NCI-H1092 treated with DMSO at 0.1 percent for 48 hours (cell line): ENCODE measurements at regions not wholly inside any gene's neighbourhood (a gene's known extent, or its start where the extent isn't known, plus 50 kb on each side); places are given as distances from the start of the nearest gene placed in this dataset.
"Not testable (repeated sequence)": the region's sequence is repeated elsewhere in the genome, so short reads cannot be mapped to it uniquely, and the experiment has no call there.

Experiments
- DNase-seq: peaks from one replicate; lab custom pipeline; 2025; lab: John Stamatoyannopoulos, UW

DNA sequence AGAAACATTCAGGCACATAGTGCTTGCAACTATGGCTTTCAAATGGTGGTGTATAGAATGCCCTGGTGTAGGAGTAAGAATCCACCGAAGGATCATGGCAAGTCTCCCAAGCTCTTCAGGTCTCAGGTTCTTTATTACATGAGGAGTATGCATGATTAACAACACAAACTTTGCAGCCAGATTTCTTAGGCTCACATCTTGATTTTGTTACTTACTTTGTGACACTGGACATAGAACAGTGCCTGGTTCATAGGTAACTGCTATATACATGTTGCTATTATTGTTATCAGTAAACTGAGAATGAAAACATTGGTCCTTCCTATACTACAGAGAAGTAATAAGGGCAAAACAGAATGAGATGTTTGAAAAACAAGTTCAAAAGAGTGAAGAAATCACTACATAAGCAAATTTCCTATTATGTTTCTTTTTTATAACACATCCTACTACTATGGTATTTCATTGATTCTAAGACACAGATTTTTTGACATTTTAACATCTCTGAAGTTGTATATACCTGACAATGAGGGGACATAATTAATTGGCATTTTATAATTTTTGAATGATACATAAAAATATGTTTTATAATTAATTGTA is 284.9 kb downstream of the C1D start:
- no peak for DNase-seq

DNA sequence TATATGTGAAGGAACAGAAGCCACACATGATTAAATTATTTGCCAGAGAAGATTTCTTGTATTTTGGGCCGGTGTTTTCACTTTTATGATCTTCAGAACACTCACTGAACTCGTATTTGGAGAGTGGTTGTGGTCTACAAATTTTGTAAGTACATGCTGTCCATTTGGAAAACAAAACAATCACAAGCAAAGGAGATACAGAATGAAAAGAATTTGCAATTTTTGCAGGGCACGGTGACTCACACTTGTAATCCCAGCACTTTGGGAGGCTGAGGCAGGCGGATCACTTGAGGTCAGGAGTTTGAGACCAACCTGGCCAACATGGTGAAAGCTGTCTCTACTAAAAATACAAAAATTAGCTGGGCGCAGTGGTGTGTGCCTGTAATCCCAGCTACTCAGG is 282.0 kb downstream of the C1D start:
- not testable (repeated sequence) for DNase-seq

DNA sequence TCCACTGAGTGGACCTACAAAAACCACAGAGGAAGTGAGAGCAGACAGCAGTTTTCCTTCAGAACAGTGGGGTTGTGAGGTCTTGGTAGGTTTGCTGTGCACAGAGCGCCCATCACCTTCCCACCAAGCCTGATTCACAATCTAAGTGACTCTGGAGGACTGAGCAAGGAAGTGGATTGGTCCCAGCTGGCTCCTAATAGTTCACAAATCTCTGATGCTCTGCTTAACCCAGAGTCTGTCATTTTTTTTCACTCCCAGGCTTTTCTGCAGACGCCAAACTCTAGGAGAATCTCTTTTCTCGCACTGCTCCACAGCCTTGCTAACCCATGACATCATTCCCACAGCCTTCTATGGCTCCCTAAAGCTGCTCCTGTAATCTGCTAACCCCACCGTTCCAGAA is 280.4 kb downstream of the C1D start:
- no peak for DNase-seq

DNA sequence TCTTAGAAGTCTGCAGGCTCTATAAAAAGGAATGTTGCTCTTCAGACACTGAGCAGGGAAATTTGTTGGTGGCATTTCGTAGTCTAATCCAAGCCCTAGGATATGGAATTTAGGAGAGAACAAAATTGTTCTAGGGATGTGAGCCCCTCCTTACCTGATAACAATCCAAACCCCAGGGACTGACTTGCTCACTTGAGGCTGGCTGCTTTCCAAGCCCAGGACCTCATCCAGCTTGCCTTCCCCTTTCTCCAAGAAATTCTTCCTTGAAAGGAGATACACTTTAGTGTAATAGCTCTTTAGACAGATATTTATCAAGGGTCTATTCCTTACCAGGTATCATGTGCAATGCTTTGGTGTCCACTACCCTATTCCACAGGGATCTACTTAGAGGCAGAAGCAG is 279.8 kb downstream of the C1D start:
- DNase-seq = no peak

DNA sequence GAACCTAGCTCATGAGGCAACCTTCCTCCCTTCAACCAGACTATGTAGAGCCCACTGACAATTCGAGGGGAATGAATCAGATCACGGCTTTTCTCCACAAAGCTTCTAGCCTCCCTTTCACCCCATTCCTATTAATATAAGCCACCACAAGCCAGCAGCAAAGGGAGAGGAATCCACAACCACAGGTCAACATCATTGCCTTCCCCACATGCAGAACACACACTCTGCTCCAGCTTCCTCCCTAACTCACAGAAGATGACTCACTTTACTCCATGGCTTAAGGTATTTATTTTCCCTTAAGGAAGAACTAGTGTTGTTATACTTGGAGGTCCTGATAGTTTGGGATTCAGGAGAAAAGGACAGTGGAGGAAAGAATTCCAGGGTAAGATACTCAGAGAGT is 272.2 kb downstream of the C1D start:
- no peak for DNase-seq

DNA sequence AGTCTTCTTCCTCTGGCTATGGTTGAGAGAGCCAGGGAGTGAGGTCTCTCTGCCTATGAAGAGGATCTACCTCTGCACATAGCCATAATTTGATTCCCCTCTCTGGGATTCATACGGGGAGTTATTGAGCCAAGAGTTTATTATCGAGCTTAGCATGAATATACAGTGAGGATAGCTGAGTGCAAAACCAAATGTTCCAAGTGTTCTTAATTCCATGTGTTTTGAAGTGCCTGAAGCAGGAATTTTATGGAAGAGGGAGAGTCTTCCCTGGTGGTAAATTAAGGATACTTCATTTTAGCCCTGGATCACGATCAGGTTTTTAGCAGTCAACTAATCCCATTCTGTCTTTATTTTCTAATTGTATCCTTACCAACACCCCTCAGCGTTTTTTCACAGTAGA is 270.6 kb downstream of the C1D start:
- DNase-seq = no peak

DNA sequence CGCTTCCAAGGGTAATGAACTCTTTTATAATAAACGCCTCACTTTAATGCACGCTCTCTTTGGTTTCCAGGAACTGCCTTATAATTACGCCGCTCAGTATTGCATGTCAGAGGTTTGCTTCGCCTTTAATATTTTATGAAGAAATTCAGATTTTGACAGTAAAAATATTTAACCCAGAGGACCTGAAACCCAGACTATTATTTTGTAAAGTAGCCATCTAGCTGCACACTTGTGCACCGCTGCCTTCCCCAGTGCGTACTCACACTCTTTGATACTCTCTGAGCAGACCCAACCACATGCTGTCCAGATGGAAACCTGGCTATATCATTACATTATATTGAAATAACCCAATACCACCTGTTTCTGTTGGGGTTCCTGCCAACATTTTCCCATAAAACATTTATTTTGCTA is 270.1 kb downstream of the C1D start:
- no peak for DNase-seq

DNA sequence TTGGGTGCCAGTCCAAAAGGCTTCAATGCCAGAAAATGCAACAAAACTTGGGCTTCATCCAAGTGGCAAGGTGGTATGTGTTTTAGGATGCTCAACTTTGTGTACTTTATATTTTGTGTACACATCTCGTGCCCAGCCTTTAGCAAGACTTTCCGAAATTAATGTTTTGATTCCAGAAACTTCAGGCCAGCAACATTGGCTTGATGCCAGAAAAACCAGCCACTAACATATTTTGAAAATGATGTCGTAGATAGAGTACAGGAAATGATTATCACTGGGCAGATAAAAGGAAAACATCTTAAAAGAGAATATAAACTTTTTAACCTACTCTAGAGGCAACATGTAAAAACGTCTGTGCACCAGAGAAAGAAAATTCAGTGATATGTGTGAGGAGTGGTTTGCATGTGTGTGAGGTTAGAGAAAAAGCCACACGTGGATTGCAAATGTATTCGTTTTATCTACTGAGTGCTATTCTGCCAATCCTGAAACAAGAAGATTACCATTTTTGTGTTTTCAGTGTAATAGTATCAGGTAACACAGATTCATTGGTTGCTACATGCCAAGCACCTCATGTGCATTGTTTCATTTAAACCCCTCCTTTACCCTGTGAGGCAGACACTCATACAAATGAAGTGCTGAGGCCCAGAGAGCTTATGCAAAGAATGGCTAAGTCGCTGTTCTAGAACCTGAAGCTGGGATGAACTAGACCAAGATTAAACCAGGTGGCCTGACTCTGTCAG is 264.8 kb downstream of the C1D start:
- DNase-seq = peak; percentile 10

DNA sequence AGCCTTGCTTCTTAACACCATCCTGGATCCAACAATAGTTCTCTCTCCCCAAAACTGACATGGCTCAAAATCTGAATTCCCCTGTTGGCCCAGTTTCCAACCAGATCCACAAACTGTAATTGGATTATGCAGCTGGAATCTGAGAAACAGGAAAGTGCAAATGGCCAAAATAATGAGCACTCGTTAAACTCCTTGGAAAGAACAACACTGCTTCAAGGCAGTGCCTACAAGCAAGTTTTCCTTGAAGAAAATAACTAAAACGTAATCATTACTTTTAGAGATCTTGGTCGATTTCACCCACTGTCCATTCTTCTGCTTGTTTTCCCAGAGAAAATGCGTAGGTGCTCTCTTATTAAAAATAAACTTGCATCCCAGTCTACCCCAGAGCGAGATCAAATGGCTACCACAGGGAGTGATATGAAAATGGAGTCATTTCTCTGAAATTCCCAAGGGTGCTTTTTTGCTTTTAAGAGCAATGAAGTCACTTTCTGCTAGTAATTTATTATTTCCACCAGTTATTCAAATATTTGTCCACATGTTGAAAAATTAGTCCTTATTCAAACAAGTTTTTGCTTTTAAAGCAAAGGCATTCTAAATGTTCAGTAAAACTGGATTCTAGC is 264.2 kb downstream of the C1D start:
- no peak for DNase-seq

DNA sequence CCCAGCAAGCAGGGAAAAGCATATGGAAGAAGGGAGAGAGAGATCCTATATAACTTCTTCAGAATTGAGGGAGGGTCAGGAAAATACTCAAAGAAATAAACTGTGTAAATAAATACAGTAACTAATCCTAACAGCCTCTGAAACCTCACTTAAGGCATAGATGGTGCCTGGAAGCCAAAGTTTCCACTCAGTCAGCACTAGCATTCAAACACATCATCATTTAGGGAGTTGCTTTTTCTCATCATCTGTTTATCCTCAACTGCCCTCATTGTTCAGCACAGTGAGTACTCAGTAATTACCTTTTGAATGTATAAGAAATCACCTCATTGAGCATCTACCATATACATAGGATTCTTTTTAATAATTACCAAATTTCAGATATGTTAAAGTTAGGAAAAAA is 262.9 kb downstream of the C1D start:
- DNase-seq = no peak

DNA sequence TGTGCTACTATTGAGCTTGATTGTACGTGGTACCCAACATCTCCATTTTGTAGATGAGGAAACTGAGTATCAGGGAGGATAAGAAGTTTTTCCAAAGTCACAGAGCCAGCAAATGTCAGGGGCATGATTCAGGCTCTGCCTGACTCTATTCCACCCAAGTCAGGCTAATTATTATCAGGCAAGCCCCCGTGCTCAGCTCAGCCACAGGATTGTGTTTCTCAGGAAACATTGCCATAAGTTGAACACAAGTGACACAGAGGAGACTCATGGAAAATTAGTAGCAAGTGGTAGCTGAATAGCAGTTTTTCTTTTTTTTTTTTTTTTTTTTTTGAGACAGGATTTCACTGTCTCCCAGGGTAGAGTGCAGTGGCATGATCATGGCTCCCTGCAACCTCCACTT is 260.5 kb downstream of the C1D start:
- DNase-seq = no peak

DNA sequence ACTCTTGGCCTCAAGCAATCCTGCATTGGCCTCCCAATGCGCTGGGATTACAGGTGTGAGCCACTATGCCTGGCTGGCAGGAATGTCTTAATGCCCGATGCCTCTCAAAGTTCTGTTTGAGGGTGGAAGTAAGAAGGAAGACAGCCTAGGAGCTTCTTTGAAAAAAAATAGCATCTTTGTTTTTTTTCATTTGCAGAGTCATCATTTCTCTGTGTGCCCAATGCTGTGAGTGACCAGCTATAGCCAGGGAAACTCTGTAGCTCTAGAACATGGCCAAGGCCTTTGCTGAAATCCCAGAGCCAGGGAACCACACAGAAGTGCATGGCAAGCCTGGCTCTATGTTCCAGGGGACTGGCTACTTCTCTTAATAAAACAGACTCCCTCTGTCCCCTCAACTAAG is 260.0 kb downstream of the C1D start:
- no peak for DNase-seq

DNA sequence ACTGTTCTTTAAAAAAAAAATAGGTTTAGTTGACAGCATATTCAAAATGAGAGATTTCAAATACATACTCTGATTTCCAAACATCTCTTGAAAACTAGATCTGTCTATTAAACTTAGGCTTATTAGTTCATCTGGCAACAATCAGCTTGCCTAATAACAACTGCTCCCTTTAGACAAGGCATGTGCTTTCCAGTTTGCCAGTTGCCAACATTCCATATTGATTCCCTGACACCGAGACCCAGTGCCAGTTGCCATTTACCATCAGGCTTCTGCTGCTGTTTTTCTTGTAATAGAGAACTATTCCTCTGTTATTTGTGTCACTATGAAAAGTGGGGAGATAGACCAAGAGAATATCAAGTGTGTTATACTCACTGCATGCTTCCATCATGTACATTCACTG is 256.0 kb downstream of the C1D start:
- no peak for DNase-seq

DNA sequence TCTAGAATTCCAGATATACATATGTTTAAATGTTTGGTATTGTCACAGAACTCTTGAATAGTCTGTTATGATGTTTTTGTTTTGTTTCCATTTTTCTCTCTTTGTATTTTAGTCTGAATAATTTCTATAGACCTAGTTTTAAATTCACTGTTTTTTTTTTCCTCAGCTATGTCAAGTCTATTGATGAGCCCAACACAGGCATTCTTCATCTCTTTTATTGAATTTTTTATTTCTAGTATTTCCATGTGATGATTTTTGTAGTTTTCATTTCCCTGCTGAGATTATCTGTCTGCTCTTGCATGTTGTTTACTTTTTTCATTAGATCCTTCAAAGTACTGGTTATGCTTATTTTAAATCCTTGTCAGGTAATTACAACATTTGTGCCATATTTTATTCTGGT is 254.7 kb downstream of the C1D start:
- no peak for DNase-seq

DNA sequence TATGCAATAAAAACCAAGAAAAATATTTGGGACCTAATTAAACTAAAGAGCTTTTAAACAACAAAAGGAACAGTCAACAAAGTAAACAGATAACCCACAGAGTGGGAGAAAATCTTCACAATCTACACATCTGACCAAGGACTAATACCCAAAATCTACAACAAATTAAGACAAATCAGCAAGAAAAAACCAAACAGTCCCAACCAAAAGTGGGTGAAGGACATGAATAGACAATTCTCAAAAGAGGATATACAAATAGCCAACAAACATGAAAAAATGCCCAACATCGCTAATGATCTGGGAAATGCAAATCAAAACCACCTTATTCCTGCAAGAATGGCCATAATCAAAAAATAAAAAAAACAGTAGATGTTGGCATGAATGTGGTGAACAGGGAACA is 250.1 kb downstream of the C1D start:
- no peak for DNase-seq

DNA sequence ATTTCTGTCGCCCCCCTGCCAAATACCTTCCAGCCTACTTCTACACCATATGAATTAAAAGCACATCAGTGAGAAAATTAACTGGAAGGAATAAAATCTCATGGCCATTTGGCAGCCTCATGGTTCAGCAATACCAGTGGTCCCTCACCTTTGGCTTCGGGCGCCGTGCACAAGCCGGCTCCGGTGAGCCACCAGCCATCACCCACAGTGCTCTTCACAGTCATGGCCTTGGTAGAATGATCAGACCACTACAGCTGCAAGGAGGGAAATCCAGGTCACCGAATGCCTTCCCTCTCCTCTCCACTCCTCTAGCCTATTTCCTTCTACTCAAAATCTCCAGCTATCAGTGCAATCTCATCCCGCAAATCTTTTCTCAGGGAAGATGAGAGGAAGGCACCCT is 239.1 kb downstream of the C1D start:
- no peak for DNase-seq

DNA sequence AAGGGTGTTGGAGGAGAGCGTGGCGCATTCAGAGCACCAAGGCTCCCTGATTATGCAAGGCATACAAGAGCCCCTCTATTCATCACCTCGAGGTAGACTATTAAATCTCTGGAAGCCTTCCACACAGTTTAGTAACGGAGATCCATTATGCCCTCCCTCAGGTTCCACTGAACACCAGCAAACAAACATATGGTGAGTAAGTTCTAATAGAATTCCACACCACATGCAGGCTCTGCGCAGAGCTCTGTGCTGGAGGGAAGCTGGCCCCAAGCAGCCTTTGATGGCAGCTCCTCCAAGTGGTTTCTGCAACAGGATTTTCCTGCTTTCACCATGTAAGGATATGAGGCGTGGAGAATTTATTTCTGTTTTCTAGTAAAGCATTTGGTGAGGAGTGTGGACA is 238.6 kb downstream of the C1D start:
- DNase-seq = no peak

DNA sequence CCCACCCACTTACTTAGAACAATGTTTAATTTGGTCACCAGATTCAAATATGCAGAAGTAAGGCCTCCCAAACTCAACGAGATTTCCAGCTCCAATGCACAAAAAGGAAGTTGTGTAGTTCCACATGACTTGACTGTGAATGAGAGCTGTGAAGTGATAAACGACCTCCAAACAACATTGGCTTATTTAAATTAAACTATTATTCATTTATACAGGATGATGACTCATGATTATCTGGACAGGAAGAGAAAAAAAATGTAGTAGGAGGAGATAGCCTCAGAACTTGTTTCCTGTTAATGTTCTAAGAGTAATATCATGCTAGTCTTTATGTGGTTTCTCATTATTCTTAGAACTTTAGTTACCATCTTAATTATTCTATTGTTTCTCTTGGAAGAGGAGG is 237.3 kb downstream of the C1D start:
- DNase-seq = no peak

DNA sequence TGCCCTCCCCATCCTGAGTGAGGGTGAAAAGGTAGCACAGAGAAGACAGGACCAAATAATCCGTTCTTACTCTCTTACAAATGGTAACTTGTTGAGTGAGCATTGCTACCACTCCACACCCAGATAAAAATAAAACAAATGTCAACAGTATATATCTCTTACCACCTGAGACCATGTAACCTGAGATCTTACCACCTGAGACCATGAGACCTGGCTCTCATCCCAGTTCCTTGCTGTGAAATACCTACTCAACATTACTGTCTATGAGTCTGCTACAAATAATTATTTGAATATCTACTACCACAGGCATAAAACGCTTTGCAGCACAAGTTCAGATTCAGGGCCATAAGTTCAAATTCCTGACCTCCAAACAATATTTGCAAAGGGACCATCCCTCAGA is 234.7 kb downstream of the C1D start:
- DNase-seq = no peak

DNA sequence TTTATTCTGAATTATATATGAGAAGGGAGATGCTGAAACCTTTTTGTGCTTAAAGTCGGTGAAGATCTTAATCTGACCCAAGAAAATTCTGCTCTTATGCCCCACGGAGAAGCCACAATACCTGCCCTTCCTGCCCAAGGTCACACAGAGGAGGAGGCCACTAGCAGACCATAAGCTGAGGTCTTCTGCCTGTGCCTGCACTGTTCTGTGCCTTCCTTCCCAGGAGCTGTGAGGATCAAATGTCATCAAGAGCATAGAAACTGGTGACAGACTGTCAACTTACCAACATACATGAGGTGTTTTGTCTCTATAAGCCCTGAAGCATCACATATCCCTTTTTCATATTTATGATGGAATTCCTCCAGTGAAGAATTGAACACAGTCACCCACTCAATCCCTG is 233.3 kb downstream of the C1D start:
- no peak for DNase-seq

DNA sequence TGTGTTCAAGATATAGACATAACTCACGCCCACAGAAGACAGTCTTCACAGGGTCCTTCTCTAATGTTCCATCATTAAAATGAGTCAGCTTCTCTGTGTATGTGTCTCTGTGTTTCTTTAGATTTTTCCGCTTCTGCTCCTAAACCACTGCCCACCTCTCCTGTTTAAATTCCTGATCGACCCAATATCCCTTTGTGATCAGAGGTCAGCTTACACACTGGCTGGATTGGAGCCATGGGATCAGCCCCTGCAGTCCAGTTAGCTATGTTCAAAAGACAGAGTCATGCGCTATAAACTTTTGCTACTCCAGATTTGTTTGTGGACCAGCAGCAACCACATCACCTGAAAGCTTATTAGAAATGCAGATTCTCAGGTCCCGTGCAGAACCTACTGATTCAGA is 229.2 kb downstream of the C1D start:
- DNase-seq = no peak

DNA sequence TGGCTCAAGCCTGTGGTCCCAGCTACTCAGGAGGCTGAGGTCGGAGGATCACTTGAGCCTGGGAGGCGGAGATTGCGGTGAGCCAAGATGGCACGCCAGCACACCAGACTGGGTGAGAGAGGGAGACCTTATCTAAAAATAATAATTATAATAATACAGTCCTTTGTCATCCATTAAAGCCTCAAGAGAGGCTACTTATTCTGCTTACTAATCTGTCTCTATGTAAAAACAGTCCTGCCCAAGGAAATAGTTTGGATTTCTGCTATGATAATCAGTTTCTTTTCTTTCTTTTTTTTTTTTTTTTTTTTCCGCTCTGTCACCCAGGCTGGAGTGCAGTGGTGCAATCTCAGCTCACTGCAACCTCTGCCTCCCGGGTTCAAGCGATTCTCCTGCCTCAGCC is 228.3 kb downstream of the C1D start:
- DNase-seq = no peak

DNA sequence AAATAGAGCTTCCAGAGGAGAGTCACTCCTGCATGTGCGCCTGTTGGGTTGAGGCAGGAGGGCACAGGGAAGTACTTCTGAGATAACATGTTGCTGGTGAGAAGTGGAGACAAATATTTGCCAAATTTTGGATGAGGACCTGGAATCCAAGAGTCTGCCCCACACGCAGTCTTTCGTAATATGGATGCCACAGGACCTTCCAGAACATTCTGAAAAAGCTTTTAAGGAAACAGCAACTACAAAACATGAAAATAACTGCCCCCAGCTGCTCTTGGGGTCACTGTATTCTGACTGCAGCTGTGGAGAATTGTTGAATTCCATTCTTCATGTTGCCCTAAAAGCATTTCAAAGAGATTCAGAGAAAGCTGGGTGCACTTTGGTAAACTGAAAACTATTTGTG is 227.5 kb downstream of the C1D start:
- no peak for DNase-seq

DNA sequence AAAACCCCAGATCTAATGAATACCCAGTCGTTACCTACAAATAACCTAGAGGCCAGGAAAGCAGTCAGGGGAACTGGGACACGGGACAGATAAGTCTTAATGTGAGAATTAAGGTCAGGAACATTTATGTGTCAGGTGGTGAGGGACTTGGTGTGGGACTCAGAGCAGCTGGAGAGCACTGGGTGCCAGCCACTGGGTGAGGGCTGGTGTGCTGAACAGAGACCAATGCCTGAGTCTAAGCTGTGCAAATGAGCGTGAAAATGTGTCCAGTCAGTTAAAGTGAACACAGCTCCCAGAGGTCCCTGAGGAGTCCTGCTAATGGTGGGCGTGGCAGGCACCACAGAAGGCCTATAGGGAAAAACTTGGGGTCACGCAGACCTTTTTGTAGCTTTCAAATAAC is 225.9 kb downstream of the C1D start:
- DNase-seq = no peak
